Stimulated activated CD4-positive, alpha-beta T cell treated with anti-CD3 and anti-CD28 coated beads, Interleukin-2, amount 100 ng/mL, for 4 hours (primary cell): ENCODE measurements at regions not wholly inside any gene's neighbourhood (a gene's known extent, or its start where the extent isn't known, plus 50 kb on each side); places are given as distances from the start of the nearest gene placed in this dataset.

Experiments
- DNase-seq: peaks from one replicate; pipeline ENCODE4 v3.0.0-alpha.2; 2020; ENCODE audit warnings: low read depth

DNA sequence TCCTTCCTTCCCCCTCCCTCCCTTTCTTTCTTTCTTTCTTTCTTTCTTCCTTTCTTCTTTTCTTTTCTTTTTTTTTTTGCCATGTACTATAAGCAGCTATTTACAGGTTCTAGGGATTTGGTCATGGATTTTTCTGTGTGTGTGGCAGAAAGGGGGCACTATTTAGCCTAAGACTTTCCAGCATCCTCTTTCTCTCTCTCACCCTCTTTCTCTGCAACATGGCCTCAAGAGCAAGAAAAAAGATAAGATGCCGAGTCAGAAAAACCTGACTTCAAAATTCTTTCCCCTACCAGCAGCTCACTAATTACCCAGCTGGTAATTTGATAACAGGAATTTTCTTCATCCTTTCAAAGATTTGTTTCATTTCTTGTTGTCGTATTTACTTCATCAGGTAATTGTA, 458.3 kb upstream of the ADAMTS5 start:
- DNase-seq: no peak

DNA sequence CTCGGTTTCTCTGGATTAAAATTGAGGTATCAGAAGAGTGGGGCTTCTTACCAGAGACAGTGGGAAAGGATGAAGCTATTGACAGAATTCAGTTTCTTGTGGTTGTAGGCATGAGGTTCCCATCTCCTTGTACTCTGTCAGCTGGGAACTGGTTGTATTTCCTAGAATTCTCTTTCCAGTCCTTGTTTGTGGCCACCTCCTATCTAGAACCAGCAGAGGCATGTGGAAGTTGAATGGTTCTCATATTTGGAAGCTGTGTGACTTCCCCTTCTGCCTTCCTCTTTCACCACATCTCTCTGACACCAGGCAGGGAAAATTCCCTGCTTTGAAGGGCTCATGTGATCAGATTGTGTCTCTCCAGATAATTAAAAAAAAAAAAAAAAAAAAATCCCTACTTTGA, 457.7 kb upstream of the ADAMTS5 start:
- DNase-seq: no peak

DNA sequence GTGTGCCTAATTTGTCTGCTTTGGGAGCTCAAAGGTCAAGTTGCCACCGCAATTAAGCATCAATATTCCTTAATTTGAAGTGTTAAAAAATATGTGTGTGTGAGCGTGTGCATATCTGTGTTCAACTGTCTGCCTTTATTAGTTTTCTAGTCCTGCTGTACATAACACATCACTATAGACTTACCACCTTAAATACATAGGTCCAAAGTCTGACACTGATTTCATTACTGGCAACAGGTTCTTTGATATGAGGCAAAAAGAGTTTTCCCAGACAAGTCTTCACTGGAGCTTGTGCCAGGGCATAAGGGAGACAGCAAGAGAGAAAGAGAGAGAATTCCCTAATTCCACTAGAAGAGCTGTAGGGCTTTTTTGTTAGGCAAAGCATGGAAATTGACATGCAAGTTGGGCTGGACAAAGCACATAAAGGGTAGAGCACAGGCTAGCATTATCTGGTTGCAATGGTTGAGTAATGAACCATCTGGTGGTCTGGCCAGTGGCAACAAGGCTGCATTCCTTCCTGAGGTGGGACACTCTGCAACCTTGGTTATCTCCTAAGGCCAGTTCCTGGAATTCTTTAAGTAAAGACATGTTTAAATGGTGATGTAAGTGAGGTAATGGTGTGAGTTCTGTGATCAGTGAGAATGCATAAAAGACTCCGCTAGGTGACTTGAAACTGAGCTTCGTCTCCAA, 457.2 kb upstream of the ADAMTS5 start:
- DNase-seq: no peak

DNA sequence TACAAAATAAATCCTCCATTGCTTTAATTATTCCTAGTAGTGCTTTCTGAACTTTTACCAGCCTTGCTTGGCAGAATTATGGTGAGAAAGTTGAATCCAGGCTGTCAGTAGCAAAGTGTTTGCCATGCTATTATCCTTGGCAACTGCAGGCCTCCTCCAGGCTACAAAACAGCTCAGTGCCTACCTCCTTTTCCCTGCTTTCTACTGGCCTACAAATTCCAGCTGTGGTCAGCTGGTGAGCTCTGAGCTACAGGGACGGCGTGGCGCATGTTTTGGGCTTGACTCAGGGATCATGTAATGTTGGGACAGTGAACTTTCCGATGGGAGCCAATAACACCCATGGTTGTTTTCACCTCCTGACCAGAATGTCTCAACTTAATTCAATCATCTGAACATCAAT, 456.1 kb upstream of the ADAMTS5 start:
- DNase-seq: no peak

DNA sequence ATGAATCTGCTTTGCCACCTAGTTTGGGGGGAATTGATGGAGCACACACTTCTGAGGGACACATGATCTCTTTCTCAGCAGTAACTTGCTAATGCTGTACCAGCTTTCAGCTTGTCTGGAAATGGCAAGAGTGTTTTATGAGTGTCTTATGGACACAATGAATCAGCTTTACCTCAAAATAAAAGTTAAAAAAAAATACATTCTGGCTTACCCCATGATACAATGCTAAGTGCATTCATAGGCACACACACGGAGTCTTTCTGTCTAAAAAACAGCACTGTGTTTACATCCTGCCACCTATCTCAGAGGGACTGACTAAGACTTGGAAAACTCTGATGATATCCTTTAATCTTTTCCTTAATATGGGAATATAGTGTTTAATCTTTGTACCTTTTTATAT, 455.5 kb upstream of the ADAMTS5 start:
- no peak for DNase-seq

DNA sequence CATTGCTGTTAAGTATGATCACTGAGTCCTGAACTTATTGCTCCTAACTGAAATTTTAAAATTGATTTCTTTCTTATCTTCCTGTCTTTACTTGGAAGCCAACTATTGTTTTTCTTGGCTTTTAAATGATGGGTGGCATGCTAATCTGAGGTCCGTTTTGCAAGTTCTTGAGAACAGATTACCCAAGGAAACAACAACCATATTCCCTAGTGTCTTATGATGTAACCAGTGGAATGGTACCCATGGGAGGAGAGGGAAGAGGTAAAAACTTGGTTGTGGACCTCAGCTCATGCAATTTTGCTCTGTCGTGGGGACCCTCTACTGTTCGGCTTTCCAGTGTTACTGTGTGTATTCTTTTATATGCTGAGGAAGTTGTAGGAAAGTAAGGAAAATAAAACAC, 454.8 kb upstream of the ADAMTS5 start:
- no peak for DNase-seq

DNA sequence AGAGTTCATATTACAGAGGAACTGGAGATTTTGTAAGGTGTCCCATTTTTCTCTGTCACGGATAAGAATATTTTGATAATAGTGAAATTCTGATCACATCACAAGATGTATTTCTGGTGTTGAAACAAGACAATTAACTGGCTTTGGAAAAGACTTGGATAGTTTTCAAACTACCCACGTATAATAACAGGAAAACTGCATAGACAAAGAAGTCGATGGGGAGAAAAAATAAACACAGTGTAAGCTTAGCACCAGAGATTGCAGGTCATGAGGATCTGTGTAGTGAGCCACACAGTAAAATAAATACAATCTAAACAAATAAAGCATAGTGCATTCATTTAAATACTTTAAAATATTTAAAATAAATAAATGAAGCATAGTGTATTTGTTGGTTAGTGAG, 452.3 kb upstream of the ADAMTS5 start:
- DNase-seq: no peak

DNA sequence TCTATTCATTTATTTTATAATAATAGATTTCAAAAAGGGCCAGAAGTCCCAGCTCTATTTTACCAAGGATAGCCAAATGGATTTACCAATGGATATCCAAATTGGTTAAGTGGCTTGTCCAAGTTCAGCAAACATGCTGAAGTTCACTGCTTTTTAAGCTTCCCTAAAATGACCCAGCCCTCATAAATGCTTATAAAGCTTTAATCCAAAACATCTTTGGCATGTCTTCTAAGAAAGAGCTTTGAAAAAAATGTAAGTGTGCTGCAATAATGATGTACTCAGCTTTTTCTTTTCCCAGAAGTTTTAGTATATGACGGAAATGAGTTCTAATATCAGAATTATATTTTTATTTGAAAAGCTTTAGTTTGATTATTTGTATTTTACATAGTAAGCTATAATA, 451.5 kb upstream of the ADAMTS5 start:
- no peak for DNase-seq

DNA sequence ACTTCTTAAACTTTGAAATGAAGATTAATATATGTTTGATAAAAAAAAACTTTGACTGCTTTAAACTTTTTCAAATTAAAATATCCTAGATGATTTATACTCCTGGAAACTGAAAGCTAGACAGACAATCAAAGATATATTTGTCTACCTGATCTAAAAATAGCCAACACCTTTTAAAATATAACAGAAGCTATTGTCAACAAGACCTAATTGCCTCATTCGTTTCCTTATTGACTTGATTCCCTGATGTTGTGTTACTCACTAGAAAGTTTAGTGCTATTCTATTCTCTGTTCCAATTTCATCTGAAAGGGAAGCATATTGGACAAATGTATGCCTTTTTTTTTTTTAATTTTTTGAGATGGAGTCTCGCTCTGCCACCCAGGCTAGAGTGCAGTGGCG, 445.6 kb upstream of the ADAMTS5 start:
- no peak for DNase-seq

DNA sequence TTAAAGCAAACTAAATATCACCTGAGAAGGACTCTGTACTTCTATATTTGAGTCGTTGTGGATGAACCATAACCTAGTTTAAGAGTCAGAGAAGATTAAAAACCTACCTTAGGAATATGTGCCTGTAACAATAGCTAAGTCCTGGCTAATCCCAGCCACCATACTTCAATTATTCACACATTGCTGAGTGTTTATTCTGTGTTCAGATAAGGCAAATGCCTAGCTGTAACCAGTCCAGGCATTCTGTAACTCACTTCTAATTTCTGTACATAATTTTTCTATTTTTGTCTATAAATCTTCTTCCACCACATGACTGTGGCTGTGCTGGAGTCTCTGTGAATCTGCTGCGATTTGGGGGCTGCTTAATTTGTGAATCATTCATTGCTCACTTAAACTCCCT, 441.9 kb upstream of the ADAMTS5 start:
- no peak for DNase-seq

DNA sequence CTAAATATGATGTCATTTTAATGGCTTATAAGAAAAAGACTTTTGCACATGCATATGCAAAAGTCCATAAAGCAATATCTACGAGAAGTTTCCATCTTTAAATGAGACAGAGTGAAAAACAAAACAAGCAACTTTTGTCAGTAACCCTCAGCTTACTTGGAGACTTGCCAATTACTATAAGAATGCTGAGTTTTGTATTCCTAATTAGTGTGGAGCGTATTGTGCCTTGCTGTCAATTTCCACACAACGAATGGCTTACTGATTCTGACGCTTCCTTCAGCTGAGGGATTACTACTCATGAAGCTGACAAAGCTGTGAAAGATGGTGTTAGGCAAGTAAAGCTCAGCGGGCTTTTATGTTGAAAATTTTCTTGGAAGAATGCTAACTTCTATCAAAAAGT, 440.4 kb upstream of the ADAMTS5 start:
- no peak for DNase-seq

DNA sequence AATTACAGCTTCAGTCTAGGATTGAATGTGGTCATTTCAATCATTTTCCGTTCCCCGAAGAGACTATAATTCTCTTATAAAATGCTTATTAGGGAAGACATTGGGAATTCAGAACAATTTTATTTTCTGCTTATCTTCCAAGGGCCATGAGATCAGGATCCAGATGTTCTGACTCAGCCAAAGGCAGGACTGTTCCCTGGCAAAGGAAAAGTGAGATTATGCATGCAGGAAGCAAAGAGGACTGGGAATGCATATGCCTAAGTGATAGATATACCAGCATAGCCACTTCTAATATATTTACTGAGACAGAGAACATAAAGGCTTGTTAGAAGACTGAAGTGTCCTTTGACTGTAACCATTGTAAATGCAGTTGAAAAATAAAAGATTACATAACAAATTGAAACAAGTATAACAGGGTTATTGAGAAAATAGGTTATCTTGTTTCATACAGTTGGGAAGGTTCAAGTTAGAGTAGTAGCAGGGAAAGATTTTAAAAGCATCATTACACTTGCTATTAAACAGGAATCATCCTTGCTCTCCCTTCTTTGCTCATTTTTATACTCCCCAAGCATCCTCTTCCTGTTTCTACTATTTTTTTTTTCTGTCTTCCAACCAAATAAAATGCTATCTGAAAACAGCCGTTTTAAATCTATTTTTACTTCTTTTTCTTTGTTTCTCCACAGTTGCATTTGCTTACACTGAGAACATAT, 439.6 kb upstream of the ADAMTS5 start:
- DNase-seq: no peak

DNA sequence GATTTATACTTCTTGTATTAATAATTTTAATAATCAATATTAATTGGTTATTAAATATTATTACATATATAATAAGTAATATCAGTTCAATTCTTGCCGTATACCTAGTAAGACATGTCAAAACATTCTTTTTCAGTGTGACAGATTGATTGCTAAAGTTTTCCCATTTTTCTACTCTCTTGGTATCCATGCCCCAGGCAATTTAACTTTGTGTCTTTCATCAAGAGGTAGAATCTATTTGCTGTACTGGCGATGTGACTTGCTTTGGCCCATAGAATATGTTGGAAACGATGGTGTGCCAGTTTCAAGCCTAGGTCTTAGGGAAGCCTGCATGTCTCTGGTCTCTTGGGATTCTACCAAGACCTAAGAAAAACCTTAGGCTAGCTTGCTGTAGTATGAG, 436.1 kb upstream of the ADAMTS5 start:
- DNase-seq: no peak

DNA sequence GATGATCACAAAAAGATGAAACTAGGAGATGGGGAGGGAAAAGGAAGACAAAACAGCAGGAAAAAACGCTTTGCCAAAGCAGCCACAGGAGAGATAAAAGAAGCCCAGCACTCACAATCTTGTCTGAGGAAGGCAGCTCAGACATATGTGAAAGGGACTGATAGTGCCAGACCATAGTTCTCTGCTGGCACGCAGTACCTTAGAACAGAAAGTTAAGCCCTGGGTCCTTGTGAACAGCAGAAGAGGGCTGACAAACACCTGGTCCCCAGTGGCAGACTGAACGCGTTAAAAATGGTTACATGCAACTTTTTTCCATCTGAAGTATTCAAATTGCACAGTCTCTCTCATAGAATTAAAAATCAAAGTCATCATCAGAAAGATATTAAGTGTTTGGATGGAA, 433.2 kb upstream of the ADAMTS5 start:
- DNase-seq: no peak

DNA sequence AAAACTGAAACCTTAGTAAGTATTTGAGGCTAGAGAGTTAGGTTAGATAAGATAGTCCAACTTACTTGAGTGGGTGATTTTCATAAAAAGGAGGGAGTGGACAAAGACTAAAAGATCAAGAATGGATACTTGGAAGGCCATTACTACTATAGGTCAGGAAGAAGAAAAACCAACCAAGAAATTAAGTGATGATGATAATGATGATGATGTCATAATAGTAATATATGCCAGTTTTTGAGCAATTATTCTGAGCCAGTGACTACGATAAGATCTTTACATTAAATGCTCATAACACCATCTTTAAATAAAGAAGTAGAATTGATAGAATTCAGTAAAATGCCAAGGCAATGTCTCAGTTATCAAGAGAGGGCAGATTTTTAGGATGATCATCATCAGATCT, 430.7 kb upstream of the ADAMTS5 start:
- no peak for DNase-seq

DNA sequence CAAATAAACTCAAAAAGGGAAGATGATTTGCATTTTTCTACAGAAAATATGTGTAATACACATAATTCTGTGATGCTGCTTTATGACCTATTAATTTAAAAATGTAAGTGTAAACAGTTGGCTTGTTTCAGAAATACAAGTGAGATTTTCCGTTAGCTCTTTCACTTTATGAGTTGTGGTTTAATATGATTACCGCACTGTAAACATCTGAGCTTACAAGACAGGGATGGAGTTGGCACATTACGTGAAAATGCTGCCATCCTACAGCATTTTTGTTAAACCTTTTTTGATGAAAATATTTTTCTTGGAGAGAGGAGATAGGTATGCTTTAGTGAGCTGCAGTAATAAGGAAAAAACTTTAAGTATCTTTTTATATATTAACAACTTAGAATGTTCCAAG, 426.8 kb upstream of the ADAMTS5 start:
- DNase-seq: no peak

DNA sequence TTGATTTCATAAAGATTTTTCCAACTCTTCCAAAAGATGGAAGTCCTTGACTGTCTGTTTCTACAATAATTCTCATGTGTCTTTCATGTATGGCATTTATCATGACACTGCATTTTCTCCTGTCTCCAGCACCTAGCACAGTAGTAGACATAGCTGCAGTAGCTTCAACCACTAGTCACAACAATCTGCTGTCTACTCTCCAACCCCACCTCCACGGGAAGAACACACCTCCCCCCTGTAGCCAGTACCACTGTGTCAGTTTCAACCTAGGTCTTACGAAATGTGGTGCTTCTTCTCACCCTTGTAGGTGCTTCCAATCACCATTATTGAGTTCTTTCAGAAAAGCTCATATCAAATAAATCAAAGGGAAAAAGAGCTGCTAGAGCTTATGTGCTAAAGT, 425.1 kb upstream of the ADAMTS5 start:
- no peak for DNase-seq

DNA sequence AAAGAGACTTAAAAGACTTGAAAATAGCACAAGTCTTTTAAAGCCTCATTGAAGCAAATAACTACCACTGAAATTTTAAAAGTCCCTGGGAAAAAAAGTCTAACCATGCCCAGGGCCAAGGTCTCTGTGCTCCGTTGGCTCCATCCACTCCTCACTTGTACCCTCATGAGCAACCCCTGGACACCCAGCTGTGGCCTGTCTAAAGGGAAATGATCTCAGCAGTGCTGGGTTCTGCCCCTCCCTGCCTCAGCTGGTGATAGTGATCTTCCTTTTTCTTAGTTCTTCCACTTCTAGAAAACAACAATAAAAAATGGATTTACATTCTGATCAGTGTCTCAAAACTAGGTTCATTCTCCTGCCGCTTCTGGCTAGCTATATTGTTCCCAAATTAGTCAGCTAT, 423.5 kb upstream of the ADAMTS5 start:
- DNase-seq: no peak

DNA sequence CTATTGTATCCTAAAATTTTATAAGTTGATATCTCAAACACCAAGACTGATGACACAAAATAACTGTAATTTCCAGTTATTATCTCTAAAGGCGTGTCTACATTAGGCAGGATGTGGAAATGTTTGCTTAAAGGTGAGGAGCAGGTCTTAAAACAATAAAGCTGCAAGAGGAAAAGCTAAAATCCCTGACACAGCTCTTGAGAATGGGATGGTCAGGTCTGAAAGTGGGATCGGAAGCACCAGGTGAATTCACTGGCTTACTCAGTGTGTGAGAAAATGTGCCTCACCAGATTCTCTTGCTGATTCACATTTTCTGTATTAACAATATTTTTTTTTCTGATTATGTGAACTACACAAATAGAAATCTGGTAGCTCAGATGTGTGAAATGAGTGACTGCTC, 421.9 kb upstream of the ADAMTS5 start:
- DNase-seq: no peak

DNA sequence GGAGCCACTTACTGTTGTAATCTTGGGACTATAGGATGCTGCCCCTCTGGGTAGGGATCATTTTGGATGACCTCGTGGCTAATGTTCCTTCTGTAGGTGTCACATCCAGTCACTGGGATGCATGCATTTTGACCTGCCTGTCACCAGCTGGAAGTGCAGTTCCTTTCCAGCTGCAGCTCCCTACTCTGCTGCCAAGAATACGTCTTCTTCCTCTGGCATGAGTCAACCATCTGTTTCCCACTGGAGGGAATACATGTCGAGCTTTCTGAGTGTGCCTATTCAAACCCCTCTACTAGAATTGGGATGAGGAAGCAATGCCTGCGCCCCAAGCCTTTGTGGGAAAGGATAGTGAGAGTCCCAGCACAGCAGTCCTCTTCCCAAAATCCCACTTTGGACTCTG, 415.5 kb upstream of the ADAMTS5 start:
- no peak for DNase-seq

DNA sequence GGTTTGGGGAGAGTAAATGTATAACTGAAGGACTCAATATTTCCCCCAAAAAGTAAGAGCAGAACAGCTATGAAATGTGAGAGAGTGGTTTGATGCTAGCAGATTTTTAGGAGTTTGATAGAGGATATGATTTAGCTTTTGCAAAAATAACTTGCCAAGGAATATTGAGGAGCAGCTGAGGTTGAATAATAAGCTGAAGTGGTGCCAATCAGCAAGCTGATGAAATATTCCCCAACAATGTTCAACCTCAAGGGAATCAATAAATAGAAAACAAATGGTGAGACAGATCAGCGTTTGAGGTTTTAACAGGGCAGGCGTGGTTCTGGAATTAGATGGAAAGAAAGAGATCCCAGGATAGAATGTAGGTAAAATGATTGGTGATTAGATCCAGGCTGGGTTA, 413.4 kb upstream of the ADAMTS5 start:
- no peak for DNase-seq

DNA sequence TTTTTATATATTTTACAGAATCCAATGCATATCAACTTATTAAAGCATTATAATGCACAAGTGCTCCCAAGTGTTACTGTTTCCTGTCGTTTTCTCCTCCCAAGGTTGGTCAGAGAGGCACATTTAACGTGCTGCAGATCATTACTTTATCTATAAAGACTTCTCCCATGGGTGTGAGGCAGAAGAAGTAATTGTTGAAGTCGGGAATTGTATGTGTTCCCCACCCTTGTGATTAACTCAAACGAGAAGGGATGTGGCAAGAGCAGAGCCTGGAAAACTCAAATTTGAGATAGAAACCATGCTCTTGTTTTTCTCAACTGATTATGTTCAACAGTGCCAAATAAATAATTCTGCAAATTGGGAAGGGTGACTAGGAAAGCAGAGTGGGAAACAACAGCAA, 412.5 kb upstream of the ADAMTS5 start:
- no peak for DNase-seq

DNA sequence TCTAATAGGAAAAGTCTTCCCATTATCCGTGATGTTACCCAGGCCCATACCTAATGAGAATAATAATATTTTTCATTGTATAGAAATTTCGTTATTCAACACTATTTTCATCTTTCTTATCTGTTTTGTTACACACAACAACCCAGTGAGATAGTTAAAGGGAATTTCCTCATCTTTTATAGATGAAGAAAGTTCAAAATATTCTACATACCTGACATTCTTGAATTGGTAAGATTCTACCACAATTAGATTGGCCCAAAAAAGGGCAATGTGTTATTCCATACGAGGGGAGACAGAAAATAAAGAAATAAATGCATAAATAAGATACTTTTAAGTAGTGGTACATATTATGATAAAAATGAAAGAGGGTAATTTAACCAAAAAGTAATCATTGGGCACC, 405.5 kb upstream of the ADAMTS5 start:
- no peak for DNase-seq

DNA sequence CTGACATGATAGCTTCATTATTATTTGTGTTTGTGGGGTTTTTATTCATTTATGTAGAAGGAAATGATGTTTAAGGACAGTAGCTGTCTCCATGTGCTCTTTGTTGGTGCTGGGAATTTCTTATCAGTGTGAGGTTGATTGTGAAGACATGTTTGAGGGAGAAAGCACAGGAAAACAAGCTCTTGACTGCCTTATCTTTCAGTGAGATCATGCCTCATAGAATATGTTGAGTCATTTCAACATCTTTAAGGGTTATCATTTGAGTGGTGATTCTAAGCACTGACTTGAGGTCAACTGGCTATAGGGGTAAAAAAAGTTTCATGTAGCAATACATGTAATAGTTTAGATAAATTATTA, 405.1 kb upstream of the ADAMTS5 start:
- DNase-seq: no peak
